ENCODE measurements at regions not wholly inside any gene's neighbourhood (a gene's known extent, or its start where the extent isn't known, plus 50 kb on each side); places are given as distances from the start of the nearest gene placed in this dataset.

DNA sequence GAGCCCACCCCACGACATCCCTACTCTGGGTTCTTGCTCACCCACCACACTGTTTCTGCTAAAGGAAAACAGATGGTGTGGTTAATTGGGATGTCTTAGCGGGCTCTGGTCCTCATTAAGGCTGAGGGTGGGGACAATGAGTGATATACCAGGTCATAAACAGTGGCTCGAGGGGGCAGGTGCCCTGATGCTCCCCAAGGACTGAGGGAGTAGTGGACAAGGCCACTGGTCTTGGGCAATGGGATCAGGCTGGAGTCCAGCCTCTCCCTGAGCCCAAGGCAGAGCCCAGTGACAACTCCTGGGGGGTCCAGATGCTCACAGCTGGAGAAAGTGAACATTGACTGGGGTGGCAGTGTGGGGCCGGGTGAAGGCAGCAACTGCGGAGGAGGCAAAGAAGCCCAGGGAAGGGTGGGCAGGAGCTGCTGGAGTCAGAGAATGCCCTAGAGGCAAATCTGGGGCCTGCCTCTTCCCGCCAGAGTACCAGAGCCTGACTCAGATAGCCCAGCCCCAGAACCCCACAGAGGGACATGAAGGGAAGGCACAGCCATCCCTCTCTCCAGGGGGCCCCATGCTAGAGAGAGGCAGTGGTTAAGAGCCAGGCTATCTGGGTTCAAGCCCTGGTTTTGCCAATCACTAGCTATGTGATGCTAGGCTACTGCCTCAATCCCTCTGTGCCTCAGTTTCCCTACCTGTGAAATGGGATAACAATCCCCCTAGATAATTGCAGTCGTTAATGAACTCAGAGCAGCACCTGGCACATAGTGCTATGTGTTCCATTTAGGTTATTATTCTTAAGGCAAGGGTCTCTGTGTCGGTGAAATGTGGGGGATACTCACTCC is 72.3 kb downstream of the MRPL14 start:
- TF ChIP-seq, protein P1, sequence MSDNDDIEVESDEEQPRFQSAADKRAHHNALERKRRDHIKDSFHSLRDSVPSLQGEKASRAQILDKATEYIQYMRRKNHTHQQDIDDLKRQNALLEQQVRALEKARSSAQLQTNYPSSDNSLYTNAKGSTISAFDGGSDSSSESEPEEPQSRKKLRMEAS (IDR thresholded peaks at IDR 0.05; ENCODE audit: low read depth): no peak
- TF ChIP-seq, protein P2, sequence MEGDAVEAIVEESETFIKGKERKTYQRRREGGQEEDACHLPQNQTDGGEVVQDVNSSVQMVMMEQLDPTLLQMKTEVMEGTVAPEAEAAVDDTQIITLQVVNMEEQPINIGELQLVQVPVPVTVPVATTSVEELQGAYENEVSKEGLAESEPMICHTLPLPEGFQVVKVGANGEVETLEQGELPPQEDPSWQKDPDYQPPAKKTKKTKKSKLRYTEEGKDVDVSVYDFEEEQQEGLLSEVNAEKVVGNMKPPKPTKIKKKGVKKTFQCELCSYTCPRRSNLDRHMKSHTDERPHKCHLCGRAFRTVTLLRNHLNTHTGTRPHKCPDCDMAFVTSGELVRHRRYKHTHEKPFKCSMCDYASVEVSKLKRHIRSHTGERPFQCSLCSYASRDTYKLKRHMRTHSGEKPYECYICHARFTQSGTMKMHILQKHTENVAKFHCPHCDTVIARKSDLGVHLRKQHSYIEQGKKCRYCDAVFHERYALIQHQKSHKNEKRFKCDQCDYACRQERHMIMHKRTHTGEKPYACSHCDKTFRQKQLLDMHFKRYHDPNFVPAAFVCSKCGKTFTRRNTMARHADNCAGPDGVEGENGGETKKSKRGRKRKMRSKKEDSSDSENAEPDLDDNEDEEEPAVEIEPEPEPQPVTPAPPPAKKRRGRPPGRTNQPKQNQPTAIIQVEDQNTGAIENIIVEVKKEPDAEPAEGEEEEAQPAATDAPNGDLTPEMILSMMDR (IDR thresholded peaks at IDR 0.05): no peak

Measured in SK-N-SH (cell line).